HEK293 (cell line): ENCODE measurements at regions not wholly inside any gene's neighbourhood (a gene's known extent, or its start where the extent isn't known, plus 50 kb on each side); places are given as distances from the start of the nearest gene placed in this dataset.
"Not testable (repeated sequence)": the region's sequence is repeated elsewhere in the genome, so short reads cannot be mapped to it uniquely, and the experiment has no call there.

Experiments used
- CTCF ChIA-PET: fragments of 350-600 bp; formaldehyde crosslinking; extraction: SDS; loops from one replicate; lab custom pipeline; 2021; ENCODE audit warnings: antibody characterized with exemption; lab: Yijun Ruan, JAX
- POLR2A ChIA-PET: fragments of 300-600 bp; formaldehyde crosslinking; extraction: SDS; loops from one replicate; lab custom pipeline; 2020; ENCODE audit warnings: antibody characterized with exemption, inconsistent platforms; lab: Yijun Ruan, JAX
- H3K27ac ChIP-seq: fragments of 200-500 bp; sonication (Bioruptor generic); 2 replicates; pipeline ENCODE4 v1.5.1; 2014; ENCODE audit warnings: low read depth, low read length, control low read depth, inconsistent platforms; ENCODE audit errors: extremely low read depth
- H3K36me3 ChIP-seq, 2 experiments: fragments of 200-500 bp in 1 of 2; sonication (Bioruptor generic) in 1 of 2; 1 replicate in 1 of 2; 2 replicates in 1 of 2; pipeline ENCODE4 v1.5.1; 2014 to 2017; ENCODE audit warnings: inconsistent platforms in 2 of 2, low read length in 2 of 2; ENCODE audit not compliant: control insufficient read depth in 2 of 2, insufficient read depth in 1 of 2
- H3K4me1 ChIP-seq: fragments of 200-500 bp; sonication (Bioruptor generic); 2 replicates; pipeline ENCODE4 v1.5.1; 2014; ENCODE audit warnings: mild to moderate bottlenecking, low read length, inconsistent platforms; ENCODE audit not compliant: control insufficient read depth, insufficient read depth
- H3K4me3 ChIP-seq: 2 replicates; pipeline ENCODE4 v1.5.1; 2011; ENCODE audit warnings: low read depth, mild to moderate bottlenecking, control low read depth, low read length, moderate library complexity
- H3K9me3 ChIP-seq: fragments of 200-500 bp; sonication (Bioruptor generic); 2 replicates; pipeline ENCODE4 v1.5.1; 2014; ENCODE audit warnings: low read depth, low read length, inconsistent platforms; ENCODE audit not compliant: control insufficient read depth, insufficient read depth
- HOXA7 ChIP-seq: sonication (generic); formaldehyde crosslinking; IDR thresholded peaks from 2 replicates; pipeline ENCODE4 v1.8.1; 2022; ENCODE audit warnings: missing genetic modification reagents, borderline replicate concordance
- HOXC10 ChIP-seq: sonication (generic); formaldehyde crosslinking; IDR thresholded peaks from 2 replicates; pipeline ENCODE4 v1.8.1; 2023; ENCODE audit warnings: mild to moderate bottlenecking, missing genetic modification reagents
- SALL2 ChIP-seq: fragments of 450-650 bp; formaldehyde crosslinking; IDR thresholded peaks from 2 replicates; pipeline ENCODE4 v1.5.0; 2017; ENCODE audit warnings: missing biosample characterization, mild to moderate bottlenecking, missing genetic modification characterization, borderline replicate concordance
- SCRT2 ChIP-seq: fragments of 450-650 bp; formaldehyde crosslinking; IDR thresholded peaks from 2 replicates; pipeline ENCODE4 v1.5.1; 2016; ENCODE audit warnings: missing biosample characterization, missing genetic modification characterization
- TRIM28 ChIP-seq: IDR thresholded peaks from 2 replicates; pipeline ENCODE4 v1.6.1; 2011; ENCODE audit warnings: low read length, control low read depth, borderline replicate concordance
- YY1 ChIP-seq: fragments of 450-650 bp; formaldehyde crosslinking; IDR thresholded peaks from 2 replicates; pipeline ENCODE4 v1.5.1; 2018; ENCODE audit warnings: missing biosample characterization, missing genetic modification characterization
- ZNF114 ChIP-seq: fragments of 450-650 bp; formaldehyde crosslinking; IDR thresholded peaks from 2 replicates; pipeline ENCODE4 v1.5.0; 2017; ENCODE audit warnings: missing biosample characterization, missing genetic modification characterization
- ZNF146 ChIP-seq: fragments of 450-650 bp; formaldehyde crosslinking; IDR thresholded peaks from 2 replicates; pipeline ENCODE4 v1.5.1; 2016; ENCODE audit warnings: missing biosample characterization, missing genetic modification characterization
- ZNF324 ChIP-seq: fragments of 450-650 bp; formaldehyde crosslinking; IDR thresholded peaks from 2 replicates; pipeline ENCODE4 v1.5.1; 2016; ENCODE audit warnings: missing biosample characterization, missing genetic modification characterization
- ZNF394 ChIP-seq: fragments of 450-650 bp; formaldehyde crosslinking; IDR thresholded peaks from 2 replicates; pipeline ENCODE4 v1.5.1; 2016; ENCODE audit warnings: missing biosample characterization, missing genetic modification characterization, mild to moderate bottlenecking, moderate library complexity, borderline replicate concordance
- ZNF518A ChIP-seq: fragments of 450-650 bp; formaldehyde crosslinking; conservative IDR thresholded peaks from 2 replicates; pipeline ENCODE4 v1.5.1; 2016; ENCODE audit warnings: low read depth, missing biosample characterization, missing genetic modification characterization
- ZNF621 ChIP-seq: fragments of 450-650 bp; formaldehyde crosslinking; IDR thresholded peaks from 2 replicates; pipeline ENCODE4 v1.5.1; 2017; ENCODE audit warnings: missing biosample characterization, missing genetic modification characterization
- ZNF785 ChIP-seq: fragments of 450-650 bp; formaldehyde crosslinking; IDR thresholded peaks from 2 replicates; pipeline ENCODE4 v1.5.1; 2016; ENCODE audit warnings: missing biosample characterization, missing genetic modification characterization
- ZNF843 ChIP-seq: fragments of 450-650 bp; formaldehyde crosslinking; IDR thresholded peaks from 2 replicates; pipeline ENCODE4 v1.5.1; 2016; ENCODE audit warnings: missing biosample characterization, missing genetic modification characterization
- ZSCAN23 ChIP-seq: fragments of 450-650 bp; formaldehyde crosslinking; IDR thresholded peaks from 2 replicates; pipeline ENCODE4 v1.5.1; 2016; ENCODE audit warnings: missing biosample characterization, missing genetic modification characterization
- TF ChIP-seq, protein P1 (sequence below): fragments of 450-650 bp; formaldehyde crosslinking; IDR thresholded peaks from 2 replicates; pipeline ENCODE4 v1.5.1; 2016; ENCODE audit warnings: missing biosample characterization, missing genetic modification characterization
- TF ChIP-seq, protein P2 (sequence below): fragments of 450-650 bp; formaldehyde crosslinking; optimal IDR thresholded peaks from 2 replicates; pipeline ENCODE3; 2016; ENCODE audit warnings: missing biosample characterization, mild to moderate bottlenecking, missing genetic modification characterization

DNA sequence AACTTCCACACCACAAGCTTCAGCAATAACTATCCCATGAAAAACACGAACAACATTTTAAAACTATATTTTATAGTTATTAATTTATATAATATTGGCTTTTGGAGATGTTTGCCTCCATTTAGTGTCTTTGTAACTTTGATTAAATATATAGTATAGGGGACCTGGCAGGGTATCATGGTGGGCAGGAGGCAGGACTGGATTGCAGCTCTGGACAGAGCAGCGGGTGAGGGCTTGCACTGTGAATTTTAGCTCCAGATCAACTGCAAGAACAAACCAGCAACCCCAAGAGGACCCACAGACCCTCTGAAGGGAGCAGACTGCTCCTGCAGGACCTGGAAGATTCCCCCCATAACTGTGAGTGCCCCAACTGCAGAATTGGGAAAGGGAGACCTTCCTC is 777.9 kb downstream of the KCNJ2 start:
- no peaks in the 10 kb centered on the region; the same call in 1 of the 2 replicates for H3K9me3 ChIP-seq
- no peaks in the 10 kb centered on the region for H3K36me3 ChIP-seq
- ChIA-PET POLR2A (no interaction called here), CTCF (interaction anchor here (0.7 to 0.8 kb wide), 2 partner anchors 90 to 245 kb away, joined by 3 to 4 read pairs; no protein-coding TSS in a partner anchor)
- no peak overlapping the region for H3K4me3 ChIP-seq
- TF ChIP-seq, protein P1, sequence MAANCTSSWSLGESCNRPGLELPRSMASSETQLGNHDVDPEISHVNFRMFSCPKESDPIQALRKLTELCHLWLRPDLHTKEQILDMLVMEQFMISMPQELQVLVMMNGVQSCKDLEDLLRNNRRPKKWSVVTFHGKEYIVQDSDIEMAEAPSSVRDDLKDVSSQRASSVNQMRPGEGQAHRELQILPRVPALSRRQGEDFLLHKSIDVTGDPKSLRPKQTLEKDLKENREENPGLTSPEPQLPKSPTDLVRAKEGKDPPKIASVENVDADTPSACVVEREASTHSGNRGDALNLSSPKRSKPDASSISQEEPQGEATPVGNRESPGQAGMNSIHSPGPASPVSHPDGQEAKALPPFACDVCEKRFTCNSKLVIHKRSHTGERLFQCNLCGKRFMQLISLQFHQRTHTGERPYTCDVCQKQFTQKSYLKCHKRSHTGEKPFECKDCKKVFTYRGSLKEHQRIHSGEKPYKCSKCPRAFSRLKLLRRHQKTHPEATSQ: no peak
- TF ChIP-seq ZNF785 (tag by site-specific recombination) (no peak), ZSCAN23 (no peak), ZNF394 (no peak), ZNF114 (tag by site-specific recombination) (no peak), HOXC10 (CRISPR knock-in tag) (no peak), YY1 (tag by site-specific recombination) (no peak), ZNF621 (no peak)
- H3K4me1 ChIP-seq: no peaks in the 10 kb centered on the region
- H3K27ac ChIP-seq: no peak overlapping the region

DNA sequence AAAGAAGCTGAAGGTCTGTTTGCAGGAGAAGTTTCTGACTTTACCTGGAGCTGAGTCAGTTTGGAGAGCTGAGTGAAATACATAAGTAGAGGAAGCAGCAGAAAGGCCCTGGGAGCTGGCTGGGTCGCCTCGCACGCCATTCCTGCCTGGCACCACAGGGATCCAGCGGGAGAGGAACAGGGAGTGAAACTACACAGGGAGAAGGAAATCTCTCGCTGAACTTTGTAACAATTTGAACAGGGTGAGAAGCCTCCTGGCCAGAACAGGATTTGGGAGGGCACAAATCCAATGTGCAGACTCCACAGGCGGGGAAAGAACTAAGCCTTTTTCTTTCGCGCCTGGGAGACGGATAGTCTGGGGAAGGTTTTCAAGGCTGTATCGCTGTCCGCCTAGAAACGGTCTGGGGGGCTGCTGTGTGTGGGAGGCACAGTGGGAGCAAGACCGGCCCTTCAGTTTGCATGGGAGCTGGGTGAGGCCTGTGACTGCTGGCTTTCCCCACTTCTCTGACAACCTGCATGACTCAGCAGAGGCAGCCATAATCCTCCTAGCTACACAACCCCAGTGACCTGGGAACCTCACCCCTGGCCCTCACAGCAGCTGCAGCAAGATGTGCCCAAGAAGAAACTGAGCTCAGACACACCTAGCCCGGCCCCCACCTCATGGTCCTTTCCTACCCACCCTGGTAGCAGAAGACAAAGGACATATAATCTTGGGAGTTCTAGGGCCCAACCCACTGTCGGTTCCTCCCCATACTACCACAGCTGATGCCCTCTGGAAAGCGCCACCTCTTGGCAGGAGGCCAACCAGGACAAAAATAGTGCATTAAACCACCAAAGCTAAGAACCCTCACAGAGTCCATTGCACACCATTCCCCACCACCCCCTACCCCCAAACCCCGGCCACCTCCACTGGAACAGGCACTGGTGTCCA is 778.6 kb downstream of the KCNJ2 start:
- Histone ChIP-seq H3K4me1 (no peaks in the 10 kb centered on the region), H3K9me3 (no peaks in the 10 kb centered on the region; the same call in 1 of the 2 replicates), H3K27ac (no peak overlapping the region), H3K4me3 (no peak overlapping the region), H3K36me3 (no peaks in the 10 kb centered on the region)
- POLR2A ChIA-PET: no interaction called here
- TF ChIP-seq ZNF324 (tag by site-specific recombination) (no peak), SALL2 (tag by site-specific recombination) (no peak)
- CTCF ChIA-PET: interaction anchor here (0.7 kb wide), 1 partner anchor 89 kb away, joined by 3 read pairs; no protein-coding TSS in a partner anchor

- H3K4me1 ChIP-seq, CTCF ChIA-PET, H3K4me3 ChIP-seq, POLR2A ChIA-PET, H3K9me3 ChIP-seq, H3K27ac ChIP-seq, H3K36me3 ChIP-seq: not testable (repeated sequence)
- TF ChIP-seq SCRT2 (tag by site-specific recombination) (peak; percentile 12; the same call in 1 of the 2 replicates), ZNF146 (tag by site-specific recombination) (peak; percentile 59; the same call in 1 of the 2 replicates)
These were observed 783.8 kb downstream of the KCNJ2 start for GRCh38 chr17:70953140-70953539.

- ChIA-PET CTCF (no interaction called here), POLR2A (no interaction called here)
- Histone ChIP-seq H3K4me1 (no peaks in the 10 kb centered on the region), H3K9me3 (no peaks in the 10 kb centered on the region), H3K36me3 (no peaks in the 10 kb centered on the region), H3K4me3 (no peak overlapping the region), H3K27ac (no peak overlapping the region)
- TF ChIP-seq ZNF518A (tag by site-specific recombination) (no peak), ZNF843 (tag by site-specific recombination) (no peak), HOXA7 (CRISPR knock-in tag) (no peak), TRIM28 (no peak)
- TF ChIP-seq, protein P2, sequence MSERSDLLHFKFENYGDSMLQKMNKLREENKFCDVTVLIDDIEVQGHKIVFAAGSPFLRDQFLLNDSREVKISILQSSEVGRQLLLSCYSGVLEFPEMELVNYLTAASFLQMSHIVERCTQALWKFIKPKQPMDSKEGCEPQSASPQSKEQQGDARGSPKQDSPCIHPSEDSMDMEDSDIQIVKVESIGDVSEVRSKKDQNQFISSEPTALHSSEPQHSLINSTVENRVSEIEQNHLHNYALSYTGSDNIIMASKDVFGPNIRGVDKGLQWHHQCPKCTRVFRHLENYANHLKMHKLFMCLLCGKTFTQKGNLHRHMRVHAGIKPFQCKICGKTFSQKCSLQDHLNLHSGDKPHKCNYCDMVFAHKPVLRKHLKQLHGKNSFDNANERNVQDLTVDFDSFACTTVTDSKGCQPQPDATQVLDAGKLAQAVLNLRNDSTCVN (tag by site-specific recombination): no peak
These were observed 786.1 kb downstream of the KCNJ2 start for GRCh38 chr17:70955441-70955840.
